WTC11 (cell line): ENCODE measurements at regions not wholly inside any gene's neighbourhood (a gene's known extent, or its start where the extent isn't known, plus 50 kb on each side); places are given as distances from the start of the nearest gene placed in this dataset.

Experiments used
- ATAC-seq: fragments of 200-7000 bp; cut with Tn5 transposase; 2 replicates; pipeline ENCODE4 v1.10.0; 2021; ENCODE audit warnings: mild to moderate bottlenecking, moderate library complexity
- CTCF ChIA-PET: fragments of 300-600 bp; sonication (Branson Sonifier 250); formaldehyde crosslinking; loops from one replicate; lab custom pipeline; 2021; ENCODE audit warnings: antibody characterized with exemption; lab: Charles Lee
- POLR2A ChIA-PET: fragments of 350-600 bp; sonication (Branson Sonifier 250); formaldehyde crosslinking; loops from one replicate; lab custom pipeline; 2021; ENCODE audit warnings: antibody characterized with exemption; lab: Charles Lee
- DNase-seq: peaks from one replicate; pipeline ENCODE4 v3.0.0; 2021; ENCODE audit warnings: low spot score
- H3K27ac Mint-ChIP-seq: 2 replicates; pipeline ENCODE4 v1.8.0; 2021; ENCODE audit warnings: mixed read lengths
- H3K27me3 Mint-ChIP-seq: 2 replicates; pipeline ENCODE4 v1.8.0; 2021; ENCODE audit warnings: low read depth, mild to moderate bottlenecking, moderate library complexity, mixed read lengths
- H3K36me3 Mint-ChIP-seq: 2 replicates; pipeline ENCODE4 v1.8.0; 2021; ENCODE audit warnings: mixed read lengths
- H3K4me1 Mint-ChIP-seq: 2 replicates; pipeline ENCODE4 v1.8.0; 2022; ENCODE audit warnings: mixed read lengths
- H3K4me3 Mint-ChIP-seq: 2 replicates; pipeline ENCODE4 v1.8.0; 2021; ENCODE audit warnings: mild to moderate bottlenecking, moderate library complexity, mixed read lengths
- H3K9me3 Mint-ChIP-seq: 2 replicates; pipeline ENCODE4 v1.8.0; 2021; ENCODE audit warnings: mixed read lengths
- CBFB ChIP-seq: sonication (generic); formaldehyde crosslinking; IDR thresholded peaks from 2 replicates; pipeline ENCODE4 v1.8.1; 2022; ENCODE audit warnings: mild to moderate bottlenecking, low read depth, missing genetic modification reagents
- EMX1 ChIP-seq: fragments of 250-450 bp; sonication (Bioruptor Pico); IDR thresholded peaks from 2 replicates; pipeline ENCODE4 v1.8.0; 2021; ENCODE audit warnings: mild to moderate bottlenecking
- IRF1 ChIP-seq: sonication (generic); formaldehyde crosslinking; IDR thresholded peaks from 2 replicates; pipeline ENCODE4 v1.8.0; 2023; ENCODE audit warnings: missing genetic modification reagents
- KAT7 ChIP-seq: sonication (generic); formaldehyde crosslinking; IDR thresholded peaks from 2 replicates; pipeline ENCODE4 v1.8.1; 2023; ENCODE audit warnings: missing genetic modification reagents, mild to moderate bottlenecking, borderline replicate concordance
- MXD4 ChIP-seq: fragments of 250-450 bp; sonication (Bioruptor Pico); IDR thresholded peaks from 2 replicates; pipeline ENCODE4 v1.8.0; 2021; ENCODE audit warnings: mild to moderate bottlenecking, moderate library complexity, borderline replicate concordance
- NFATC4 ChIP-seq: fragments of 250-450 bp; sonication (Bioruptor Pico); IDR thresholded peaks from 2 replicates; pipeline ENCODE4 v1.9.0; 2021; ENCODE audit warnings: mild to moderate bottlenecking
- NFYB ChIP-seq: sonication (generic); formaldehyde crosslinking; conservative IDR thresholded peaks from 2 replicates; pipeline ENCODE4 v1.8.0; 2022; ENCODE audit warnings: low read depth, missing genetic modification reagents
- SMAD3 ChIP-seq: sonication (generic); formaldehyde crosslinking; IDR thresholded peaks from 2 replicates; pipeline ENCODE4 v1.8.0; 2022; ENCODE audit warnings: missing genetic modification reagents, mild to moderate bottlenecking, borderline replicate concordance
- ZNF219 ChIP-seq: sonication (generic); formaldehyde crosslinking; IDR thresholded peaks from 2 replicates; pipeline ENCODE4 v1.8.0; 2023; ENCODE audit warnings: missing genetic modification reagents, mild to moderate bottlenecking, borderline replicate concordance
- ZNF423 ChIP-seq: fragments of 250-450 bp; sonication (Bioruptor Pico); IDR thresholded peaks from 2 replicates; pipeline ENCODE4 v2.1.2; 2022; ENCODE audit warnings: mild to moderate bottlenecking, moderate library complexity
- ZNF512 ChIP-seq: sonication (generic); formaldehyde crosslinking; IDR thresholded peaks from 2 replicates; pipeline ENCODE4 v1.8.1; 2022; ENCODE audit warnings: missing genetic modification reagents, borderline replicate concordance
- ZSCAN18 ChIP-seq: fragments of 250-450 bp; sonication (Bioruptor Pico); IDR thresholded peaks from 2 replicates; pipeline ENCODE4 v2.1.2; 2022; ENCODE audit warnings: mild to moderate bottlenecking, moderate library complexity
- TF ChIP-seq, protein P1 (sequence below): sonication (generic); formaldehyde crosslinking; IDR thresholded peaks from 2 replicates; pipeline ENCODE4 v1.8.1; 2023; ENCODE audit warnings: mild to moderate bottlenecking, missing genetic modification reagents
- TF ChIP-seq, protein P2 (sequence below): sonication (generic); formaldehyde crosslinking; IDR thresholded peaks from 2 replicates; pipeline ENCODE4 v1.8.1; 2023; ENCODE audit warnings: mild to moderate bottlenecking, missing genetic modification reagents
- TF ChIP-seq, protein P3 (sequence below): sonication (generic); formaldehyde crosslinking; IDR thresholded peaks from 2 replicates; pipeline ENCODE4 v1.8.0; 2022; ENCODE audit warnings: mild to moderate bottlenecking, missing genetic modification reagents
- TF ChIP-seq, protein P4 (sequence below): sonication (generic); formaldehyde crosslinking; IDR thresholded peaks from 2 replicates; pipeline ENCODE4 v1.8.1; 2023; ENCODE audit warnings: mild to moderate bottlenecking, missing genetic modification reagents, borderline replicate concordance

DNA sequence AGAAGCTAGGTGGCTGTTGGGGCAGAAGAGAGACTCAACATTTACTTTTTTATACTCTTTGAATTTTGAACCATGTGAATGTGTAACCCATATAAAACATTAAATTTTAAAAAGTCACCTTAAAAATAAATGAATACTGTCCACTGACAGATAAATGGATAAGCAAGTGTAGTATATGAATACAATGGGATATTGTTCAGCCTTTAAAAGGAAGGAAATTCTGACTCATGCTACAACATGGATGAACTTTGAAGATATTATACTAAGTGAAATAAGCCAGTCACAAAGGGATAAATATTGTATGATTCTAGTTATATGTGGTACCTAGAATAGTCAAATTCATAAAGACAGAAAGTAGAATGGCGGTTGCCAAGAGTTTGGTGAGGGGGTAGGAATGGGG lies 113.9 kb downstream of the TMEM174 start:
- Mint-ChIP-seq H3K27me3 (peaks cover 20% of the 10 kb centered on the region), H3K27ac (no peak overlapping the region), H3K4me3 (no peak overlapping the region), H3K4me1 (peaks cover 39% of the 10 kb centered on the region)
- ATAC-seq: no peak
- no peak for DNase-seq
- CTCF ChIA-PET: no interaction called here
- TF ChIP-seq NFATC4 (CRISPR knock-in tag) (no peak), SMAD3 (CRISPR knock-in tag) (no peak), ZSCAN18 (CRISPR knock-in tag) (no peak)
- TF ChIP-seq, protein P1, sequence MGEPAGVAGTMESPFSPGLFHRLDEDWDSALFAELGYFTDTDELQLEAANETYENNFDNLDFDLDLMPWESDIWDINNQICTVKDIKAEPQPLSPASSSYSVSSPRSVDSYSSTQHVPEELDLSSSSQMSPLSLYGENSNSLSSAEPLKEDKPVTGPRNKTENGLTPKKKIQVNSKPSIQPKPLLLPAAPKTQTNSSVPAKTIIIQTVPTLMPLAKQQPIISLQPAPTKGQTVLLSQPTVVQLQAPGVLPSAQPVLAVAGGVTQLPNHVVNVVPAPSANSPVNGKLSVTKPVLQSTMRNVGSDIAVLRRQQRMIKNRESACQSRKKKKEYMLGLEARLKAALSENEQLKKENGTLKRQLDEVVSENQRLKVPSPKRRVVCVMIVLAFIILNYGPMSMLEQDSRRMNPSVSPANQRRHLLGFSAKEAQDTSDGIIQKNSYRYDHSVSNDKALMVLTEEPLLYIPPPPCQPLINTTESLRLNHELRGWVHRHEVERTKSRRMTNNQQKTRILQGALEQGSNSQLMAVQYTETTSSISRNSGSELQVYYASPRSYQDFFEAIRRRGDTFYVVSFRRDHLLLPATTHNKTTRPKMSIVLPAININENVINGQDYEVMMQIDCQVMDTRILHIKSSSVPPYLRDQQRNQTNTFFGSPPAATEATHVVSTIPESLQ (CRISPR knock-in tag): no peak
- TF ChIP-seq, all 79 proteins: peak for 0
- POLR2A ChIA-PET: no interaction called here
- Mint-ChIP-seq H3K36me3 (peaks cover 5% of the 10 kb centered on the region), H3K9me3 (peaks cover 12% of the 10 kb centered on the region)

- POLR2A ChIA-PET: no interaction called here
- no peak overlapping the region for H3K27ac Mint-ChIP-seq
- H3K27me3 Mint-ChIP-seq: peaks cover 2% of the 10 kb centered on the region; the same call in 1 of the 2 replicates
- DNase-seq (no peak), ATAC-seq (no peak)
- TF ChIP-seq IRF1 (CRISPR knock-in tag): no peak
- TF ChIP-seq NFYB (CRISPR knock-in tag): no peak
- TF ChIP-seq CBFB (CRISPR knock-in tag): no peak
- TF ChIP-seq ZNF512 (CRISPR knock-in tag): no peak
- TF ChIP-seq ZNF423 (CRISPR knock-in tag): no peak
- TF ChIP-seq MXD4 (CRISPR knock-in tag): no peak
- H3K9me3 Mint-ChIP-seq: peaks cover 12% of the 10 kb centered on the region
- CTCF ChIA-PET: interaction anchor here (0.9 to 1.4 kb wide), 3 partner anchors 14 to 166 kb away, joined by 3 to 4 read pairs (median 4); no protein-coding TSS in a partner anchor
- H3K4me1 Mint-ChIP-seq: peaks cover 45% of the 10 kb centered on the region
- no peak overlapping the region for H3K4me3 Mint-ChIP-seq
- H3K36me3 Mint-ChIP-seq: peaks cover 5% of the 10 kb centered on the region
Measured at GRCh38 chr5:73284985-73285384, 112.0 kb downstream of the TMEM174 start.

DNA sequence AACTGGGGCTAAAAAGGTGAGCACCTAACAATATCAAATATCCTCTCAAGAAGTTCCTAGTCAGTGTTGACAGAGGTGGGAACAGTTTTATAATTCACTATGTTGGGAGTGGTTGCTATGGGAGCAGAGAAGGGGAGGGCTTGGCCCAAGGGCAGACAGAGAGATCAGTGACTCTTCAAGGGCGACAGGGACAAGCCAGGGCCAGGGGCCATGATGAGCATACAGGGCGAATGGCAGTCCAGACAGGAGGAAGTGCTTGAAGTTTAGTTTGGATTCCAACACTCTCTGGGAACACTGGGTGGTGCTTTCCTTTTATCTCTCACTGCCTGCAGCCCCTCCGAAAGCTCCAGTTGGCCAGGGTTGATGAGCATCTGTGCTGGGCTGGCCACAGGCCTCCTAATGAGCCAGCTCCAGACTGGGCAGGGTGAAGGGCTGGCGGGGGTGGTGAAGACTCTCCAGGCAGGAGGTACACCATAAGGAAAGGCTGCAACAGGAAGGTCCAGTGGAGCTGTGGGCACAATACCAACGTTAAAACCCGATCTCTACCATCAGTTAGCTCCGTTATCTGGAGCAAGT lies 111.3 kb downstream of the TMEM174 start:
- DNase-seq (no peak), ATAC-seq (no peak)
- Mint-ChIP-seq H3K27me3 (no peaks in the 10 kb centered on the region; the same call in 1 of the 2 replicates), H3K27ac (no peak overlapping the region), H3K4me3 (no peak overlapping the region), H3K4me1 (peaks cover 43% of the 10 kb centered on the region), H3K9me3 (peaks cover 12% of the 10 kb centered on the region), H3K36me3 (peaks cover 5% of the 10 kb centered on the region)
- ChIA-PET CTCF (interaction anchor here (0.9 to 1.4 kb wide), 3 partner anchors 15 to 167 kb away, joined by 3 to 4 read pairs (median 4); no protein-coding TSS in a partner anchor), POLR2A (interaction anchor here (0.6 kb wide), 1 partner anchor 1321 kb away, joined by 3 read pairs; no protein-coding TSS in a partner anchor)
- no peak for TF ChIP-seq EMX1 (CRISPR knock-in tag)
- TF ChIP-seq, protein P2, sequence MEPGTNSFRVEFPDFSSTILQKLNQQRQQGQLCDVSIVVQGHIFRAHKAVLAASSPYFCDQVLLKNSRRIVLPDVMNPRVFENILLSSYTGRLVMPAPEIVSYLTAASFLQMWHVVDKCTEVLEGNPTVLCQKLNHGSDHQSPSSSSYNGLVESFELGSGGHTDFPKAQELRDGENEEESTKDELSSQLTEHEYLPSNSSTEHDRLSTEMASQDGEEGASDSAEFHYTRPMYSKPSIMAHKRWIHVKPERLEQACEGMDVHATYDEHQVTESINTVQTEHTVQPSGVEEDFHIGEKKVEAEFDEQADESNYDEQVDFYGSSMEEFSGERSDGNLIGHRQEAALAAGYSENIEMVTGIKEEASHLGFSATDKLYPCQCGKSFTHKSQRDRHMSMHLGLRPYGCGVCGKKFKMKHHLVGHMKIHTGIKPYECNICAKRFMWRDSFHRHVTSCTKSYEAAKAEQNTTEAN (CRISPR knock-in tag): no peak
- no peak for TF ChIP-seq IRF1 (CRISPR knock-in tag)
- TF ChIP-seq ZNF219: no peak
- TF ChIP-seq, protein P3, sequence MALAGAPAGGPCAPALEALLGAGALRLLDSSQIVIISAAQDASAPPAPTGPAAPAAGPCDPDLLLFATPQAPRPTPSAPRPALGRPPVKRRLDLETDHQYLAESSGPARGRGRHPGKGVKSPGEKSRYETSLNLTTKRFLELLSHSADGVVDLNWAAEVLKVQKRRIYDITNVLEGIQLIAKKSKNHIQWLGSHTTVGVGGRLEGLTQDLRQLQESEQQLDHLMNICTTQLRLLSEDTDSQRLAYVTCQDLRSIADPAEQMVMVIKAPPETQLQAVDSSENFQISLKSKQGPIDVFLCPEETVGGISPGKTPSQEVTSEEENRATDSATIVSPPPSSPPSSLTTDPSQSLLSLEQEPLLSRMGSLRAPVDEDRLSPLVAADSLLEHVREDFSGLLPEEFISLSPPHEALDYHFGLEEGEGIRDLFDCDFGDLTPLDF (CRISPR knock-in tag): no peak
- no peak for TF ChIP-seq ZNF423 (CRISPR knock-in tag)
- TF ChIP-seq KAT7 (CRISPR knock-in tag): no peak
- TF ChIP-seq, protein P4, sequence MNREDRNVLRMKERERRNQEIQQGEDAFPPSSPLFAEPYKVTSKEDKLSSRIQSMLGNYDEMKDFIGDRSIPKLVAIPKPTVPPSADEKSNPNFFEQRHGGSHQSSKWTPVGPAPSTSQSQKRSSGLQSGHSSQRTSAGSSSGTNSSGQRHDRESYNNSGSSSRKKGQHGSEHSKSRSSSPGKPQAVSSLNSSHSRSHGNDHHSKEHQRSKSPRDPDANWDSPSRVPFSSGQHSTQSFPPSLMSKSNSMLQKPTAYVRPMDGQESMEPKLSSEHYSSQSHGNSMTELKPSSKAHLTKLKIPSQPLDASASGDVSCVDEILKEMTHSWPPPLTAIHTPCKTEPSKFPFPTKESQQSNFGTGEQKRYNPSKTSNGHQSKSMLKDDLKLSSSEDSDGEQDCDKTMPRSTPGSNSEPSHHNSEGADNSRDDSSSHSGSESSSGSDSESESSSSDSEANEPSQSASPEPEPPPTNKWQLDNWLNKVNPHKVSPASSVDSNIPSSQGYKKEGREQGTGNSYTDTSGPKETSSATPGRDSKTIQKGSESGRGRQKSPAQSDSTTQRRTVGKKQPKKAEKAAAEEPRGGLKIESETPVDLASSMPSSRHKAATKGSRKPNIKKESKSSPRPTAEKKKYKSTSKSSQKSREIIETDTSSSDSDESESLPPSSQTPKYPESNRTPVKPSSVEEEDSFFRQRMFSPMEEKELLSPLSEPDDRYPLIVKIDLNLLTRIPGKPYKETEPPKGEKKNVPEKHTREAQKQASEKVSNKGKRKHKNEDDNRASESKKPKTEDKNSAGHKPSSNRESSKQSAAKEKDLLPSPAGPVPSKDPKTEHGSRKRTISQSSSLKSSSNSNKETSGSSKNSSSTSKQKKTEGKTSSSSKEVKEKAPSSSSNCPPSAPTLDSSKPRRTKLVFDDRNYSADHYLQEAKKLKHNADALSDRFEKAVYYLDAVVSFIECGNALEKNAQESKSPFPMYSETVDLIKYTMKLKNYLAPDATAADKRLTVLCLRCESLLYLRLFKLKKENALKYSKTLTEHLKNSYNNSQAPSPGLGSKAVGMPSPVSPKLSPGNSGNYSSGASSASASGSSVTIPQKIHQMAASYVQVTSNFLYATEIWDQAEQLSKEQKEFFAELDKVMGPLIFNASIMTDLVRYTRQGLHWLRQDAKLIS (CRISPR knock-in tag): no peak
